ENCODE measurements at regions not wholly inside any gene's neighbourhood (a gene's known extent, or its start where the extent isn't known, plus 50 kb on each side); places are given as distances from the start of the nearest gene placed in this dataset.
"Not testable (repeated sequence)": the region's sequence is repeated elsewhere in the genome, so short reads cannot be mapped to it uniquely, and the experiment has no call there.

DNA sequence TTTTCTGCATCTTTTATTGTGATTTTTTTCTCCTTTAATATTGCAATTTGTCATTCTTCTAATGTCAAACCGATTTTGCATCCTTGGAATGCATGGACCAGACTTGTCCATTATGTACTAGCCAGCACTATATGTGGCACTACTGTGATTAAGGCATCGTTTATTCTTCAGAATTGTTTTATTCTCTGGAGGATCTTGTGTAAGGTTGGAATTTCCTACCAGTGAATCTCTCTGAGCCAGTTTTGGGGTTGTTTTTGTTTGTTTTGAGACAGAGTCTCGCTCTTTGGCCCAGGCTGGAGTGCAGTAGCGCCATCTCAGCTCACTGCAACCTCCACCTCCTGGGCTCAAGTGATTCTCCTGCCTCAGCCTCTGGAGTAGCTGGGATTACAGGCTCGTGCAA lies 58.5 kb downstream of the IGLL5 start:
- DNase-seq (ENCODE audit: low spot score): no peak

- DNase-seq (ENCODE audit: low spot score): no peak
These were observed 61.3 kb downstream of the IGLL5 start for GRCh38 chr22:22948651-22949571.

GRCh38 chr22:22949953-22950352 lies 62.3 kb downstream of the IGLL5 start:
- DNase-seq (ENCODE audit: low spot score): no peak

DNA sequence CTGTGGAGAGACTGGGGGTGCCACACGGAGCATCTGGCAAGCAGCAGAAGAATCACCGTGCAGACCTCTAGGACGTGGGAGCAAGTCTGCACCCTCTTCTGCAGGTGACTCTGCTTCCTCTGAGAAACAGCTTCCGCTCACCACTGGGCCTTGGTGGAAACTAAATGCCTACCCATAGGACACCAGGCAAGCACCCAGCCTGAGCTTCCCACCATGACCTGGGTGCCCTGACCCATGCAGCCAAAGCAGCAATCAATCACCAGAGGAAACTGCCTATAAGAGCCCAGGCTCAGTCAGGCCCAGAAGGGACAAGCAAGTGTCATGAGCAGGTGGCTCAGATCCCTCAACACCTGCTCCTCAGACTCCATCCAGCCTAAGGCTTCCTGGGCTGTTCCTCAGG lies 63.4 kb downstream of the IGLL5 start:
- no peak for DNase-seq (ENCODE audit: low spot score)

DNA sequence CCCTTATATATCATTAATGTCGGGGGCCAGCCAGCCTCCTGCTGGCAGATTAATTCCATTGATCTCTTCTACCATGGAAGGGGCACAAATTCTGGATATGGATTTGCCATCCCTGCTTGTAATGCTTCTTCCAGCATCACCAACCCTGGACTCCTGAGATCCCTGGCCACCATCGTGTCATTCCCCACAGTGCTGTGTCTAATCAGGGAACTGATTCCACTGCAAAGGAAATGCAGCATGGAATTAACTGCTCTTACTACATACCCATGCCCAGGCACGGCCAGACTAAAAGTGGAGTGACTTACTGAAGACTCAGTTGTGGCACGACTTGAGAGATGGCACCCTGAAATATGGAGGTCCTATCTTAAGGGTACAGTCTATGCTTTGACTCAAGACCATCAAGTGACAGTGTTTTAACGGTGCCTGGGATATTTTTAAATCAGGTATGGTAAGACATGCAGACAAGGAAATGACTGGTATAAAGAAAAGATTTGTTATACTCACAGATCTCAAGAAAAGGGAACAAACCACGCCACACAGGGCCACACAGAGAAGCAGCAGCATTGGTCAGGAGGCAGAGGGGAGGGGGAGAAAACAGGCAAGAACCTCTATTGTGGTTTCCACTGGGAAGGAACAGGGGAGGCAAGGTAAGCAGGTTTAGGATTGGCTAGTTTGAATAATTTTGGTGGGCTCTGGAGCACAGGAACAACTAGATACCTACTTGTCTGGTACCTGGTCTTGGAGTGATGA lies 65.1 kb downstream of the IGLL5 start:
- DNase-seq (ENCODE audit: low spot score): no peak

DNA sequence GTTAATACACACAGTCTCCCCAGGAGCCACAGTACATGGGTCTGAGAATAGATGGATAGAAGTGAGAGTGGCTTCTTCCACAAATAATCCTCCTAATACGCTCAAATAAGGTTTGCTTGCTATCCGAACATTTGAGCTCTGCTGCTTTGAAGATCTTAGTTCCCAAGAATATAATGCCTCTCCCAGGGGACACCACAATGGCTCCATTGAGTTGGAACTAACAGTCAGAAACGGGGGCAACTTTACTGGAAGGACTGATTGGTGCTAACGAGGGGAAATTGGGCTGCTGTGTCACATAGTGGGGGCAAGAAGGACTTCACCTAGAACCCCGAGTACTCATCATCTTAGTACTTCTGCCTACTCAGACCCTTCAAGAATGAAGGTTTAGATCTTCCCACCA lies 66.2 kb downstream of the IGLL5 start:
- no peak for DNase-seq (ENCODE audit: low spot score)

GRCh38 chr22:22954656-22955055 lies 67.0 kb downstream of the IGLL5 start:
- no peak for DNase-seq (ENCODE audit: low spot score)

DNA sequence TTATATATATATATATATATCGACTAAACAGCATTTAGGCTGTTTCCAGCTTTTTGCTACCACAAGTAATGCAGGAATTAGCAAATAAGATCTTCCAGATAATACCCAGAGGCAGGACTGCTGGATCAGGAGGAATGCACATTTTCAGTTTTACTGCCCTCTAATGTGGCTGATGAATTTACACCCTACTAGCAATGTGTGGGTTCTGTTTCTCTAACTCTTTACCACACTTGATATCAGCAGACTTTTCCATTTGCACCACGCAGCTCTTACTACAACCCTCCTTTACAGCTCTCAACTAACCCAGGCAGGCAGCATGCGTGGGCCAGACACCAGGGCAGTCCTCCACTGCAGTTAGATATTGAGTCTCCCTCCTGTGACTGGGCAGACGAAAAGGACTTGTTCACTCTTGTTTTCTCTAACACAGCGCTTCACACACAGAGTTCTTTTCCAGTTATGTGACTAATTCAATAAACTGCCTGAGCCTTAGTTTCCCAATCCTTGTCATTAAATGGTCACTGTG lies 67.7 kb downstream of the IGLL5 start:
- no peak for DNase-seq (ENCODE audit: low spot score)

DNA sequence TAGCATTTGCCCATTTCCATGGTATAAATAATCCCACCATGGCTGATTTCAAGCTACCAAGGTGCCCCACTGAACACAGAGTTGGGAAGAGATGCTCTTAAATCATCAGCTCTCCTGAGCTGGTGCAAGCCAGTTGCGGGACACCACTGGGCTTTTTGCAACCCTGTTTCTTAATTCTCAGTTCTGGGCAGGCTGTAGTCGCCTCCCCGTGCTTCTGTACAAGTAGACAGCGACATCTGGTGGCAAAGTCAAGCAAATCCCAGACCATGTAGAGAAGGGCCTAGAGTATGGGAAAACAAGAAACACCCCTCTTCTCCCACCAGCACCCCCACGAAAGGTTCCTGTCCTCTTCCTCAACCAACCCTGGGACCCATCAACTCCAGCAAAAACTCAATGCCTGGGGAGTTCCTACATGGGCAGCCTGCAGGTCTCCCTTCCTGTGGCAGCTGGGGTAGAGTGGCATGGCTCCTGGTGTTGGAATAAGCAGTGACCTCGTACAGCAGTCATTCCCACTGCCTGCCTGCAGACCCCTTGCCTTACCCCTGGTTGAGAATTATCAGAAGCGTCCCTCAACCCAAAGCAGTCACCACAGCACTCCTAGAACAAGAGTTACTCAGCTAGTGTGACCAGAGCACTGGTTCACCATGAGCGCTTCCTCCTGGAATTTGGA lies 68.4 kb downstream of the IGLL5 start:
- DNase-seq (ENCODE audit: low spot score): peak; percentile 88

DNA sequence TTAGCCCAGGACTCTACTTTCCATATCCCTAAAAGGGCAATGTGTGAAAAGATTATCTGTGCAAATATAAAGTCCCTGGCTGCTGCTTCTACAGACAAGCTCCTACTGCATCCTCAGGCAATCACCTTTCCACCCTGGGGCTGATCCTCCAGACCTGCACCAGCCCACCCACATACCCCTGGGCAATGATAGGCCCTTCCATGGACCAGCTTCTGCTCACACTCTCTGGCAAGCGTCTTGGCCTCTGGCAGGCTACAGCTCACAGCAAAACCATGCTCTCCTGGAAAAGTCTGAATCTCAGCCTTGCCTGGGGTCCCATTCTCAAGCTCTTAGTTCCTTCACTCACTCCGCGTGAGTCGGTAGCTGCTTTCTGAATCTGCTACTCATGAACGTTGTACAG lies 69.5 kb downstream of the IGLL5 start:
- no peak for DNase-seq (ENCODE audit: low spot score)

DNA sequence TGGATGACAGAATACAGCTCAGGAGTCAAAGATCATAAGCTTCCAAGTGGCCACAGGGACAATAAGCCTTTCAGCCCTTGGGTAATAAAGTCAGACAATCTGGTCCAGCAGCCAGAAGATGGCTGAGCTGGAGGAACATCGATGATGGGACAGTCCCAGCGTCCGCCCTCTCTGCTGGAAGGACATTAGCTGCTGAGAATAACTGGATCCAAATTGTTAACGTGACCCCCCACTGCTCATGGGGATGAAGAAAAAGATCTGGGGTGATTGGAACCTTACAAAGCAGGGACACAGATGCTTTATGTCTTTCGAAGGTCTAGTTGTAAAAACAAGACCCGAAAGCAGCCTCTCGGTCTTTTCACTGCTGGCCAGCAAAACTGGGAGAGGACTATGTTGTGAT lies 71.0 kb downstream of the IGLL5 start:
- no peak for DNase-seq (ENCODE audit: low spot score)

- DNase-seq (ENCODE audit: low spot score): peak; percentile 92
These were observed 71.7 kb downstream of the IGLL5 start for GRCh38 chr22:22959147-22959827.

GRCh38 chr22:22960307-22960706 lies 72.7 kb downstream of the IGLL5 start:
- no peak for DNase-seq (ENCODE audit: low spot score)

- no peak for DNase-seq (ENCODE audit: low spot score)
These were observed 74.0 kb downstream of the IGLL5 start for GRCh38 chr22:22961574-22961973.

DNA sequence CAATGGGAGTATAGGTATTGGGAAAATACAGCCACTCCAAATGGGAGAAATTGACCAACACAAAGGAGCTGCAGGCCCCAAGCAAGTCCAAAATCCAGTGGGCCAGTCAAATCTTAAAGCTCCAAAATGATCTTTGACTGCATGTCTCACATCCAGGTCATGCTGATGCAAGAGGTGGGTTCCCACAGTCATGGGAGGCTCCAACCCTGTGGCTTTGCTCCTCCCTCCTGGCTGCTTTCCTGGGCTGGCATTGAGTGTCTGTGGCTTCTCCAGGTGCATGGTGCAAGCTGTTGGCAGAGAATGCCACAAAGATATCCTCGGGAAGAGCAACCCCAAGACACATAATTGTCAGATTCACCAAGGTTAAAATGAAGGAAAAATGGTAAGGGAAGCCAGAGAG lies 80.8 kb downstream of the IGLL5 start:
- DNase-seq (ENCODE audit: low spot score): no peak

DNA sequence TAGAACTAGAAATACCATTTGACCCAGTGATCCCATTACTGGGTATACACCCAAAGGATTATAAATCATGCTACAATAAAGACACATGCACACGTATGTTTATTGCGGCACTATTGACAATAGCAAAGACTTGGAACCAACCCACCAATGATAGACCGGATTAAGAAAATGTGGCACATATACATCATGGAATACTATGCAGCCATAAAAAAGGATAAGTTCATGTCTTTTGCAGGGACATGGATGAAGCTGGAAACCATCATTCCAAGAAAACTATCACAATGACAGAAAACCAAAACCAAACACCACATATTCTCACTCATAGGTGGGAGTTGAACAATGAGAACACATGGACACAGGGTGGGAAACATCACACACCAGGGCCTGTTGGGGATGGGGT lies 85.0 kb downstream of the IGLL5 start:
- not testable (repeated sequence) for DNase-seq (ENCODE audit: low spot score)

DNA sequence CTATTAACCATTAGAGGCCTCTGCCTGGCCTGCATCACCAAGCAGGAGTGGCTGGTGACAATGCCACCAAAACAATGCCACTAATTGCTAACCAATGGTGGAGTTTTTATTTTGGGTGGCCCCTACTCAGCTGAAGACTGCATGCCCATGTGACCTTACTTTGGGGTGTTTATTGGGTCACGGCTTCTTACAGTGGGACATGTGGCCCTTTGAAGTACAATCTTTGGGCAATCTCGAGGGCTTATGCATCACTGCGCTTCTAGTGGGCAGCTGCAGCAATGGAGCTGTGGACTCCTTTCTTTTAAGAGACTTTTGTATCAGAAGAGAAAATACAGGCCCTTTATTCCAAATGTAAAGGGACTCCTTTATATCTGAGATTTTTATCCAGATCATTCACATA lies 85.7 kb downstream of the IGLL5 start:
- no peak for DNase-seq (ENCODE audit: low spot score)

DNA sequence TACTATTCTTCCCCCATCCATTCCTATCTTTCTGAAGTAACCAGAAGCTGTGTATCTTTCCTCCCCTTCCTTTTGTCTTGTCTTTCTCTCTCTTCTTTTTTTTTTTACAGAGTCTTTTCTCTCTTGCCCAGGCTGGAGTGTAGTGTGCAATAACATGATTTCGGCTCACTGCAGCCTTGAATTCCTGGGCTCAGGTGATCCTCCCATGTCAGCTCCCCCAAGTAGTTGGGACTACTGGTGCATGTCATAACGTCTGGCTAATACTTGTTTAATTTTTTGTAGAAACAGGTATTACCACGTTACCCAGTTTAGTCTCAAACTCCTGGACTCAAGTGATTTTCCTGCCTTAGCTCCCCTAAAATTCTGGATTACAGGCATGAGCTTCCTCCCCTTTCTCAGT lies 86.5 kb downstream of the IGLL5 start:
- no peak for DNase-seq (ENCODE audit: low spot score)

DNA sequence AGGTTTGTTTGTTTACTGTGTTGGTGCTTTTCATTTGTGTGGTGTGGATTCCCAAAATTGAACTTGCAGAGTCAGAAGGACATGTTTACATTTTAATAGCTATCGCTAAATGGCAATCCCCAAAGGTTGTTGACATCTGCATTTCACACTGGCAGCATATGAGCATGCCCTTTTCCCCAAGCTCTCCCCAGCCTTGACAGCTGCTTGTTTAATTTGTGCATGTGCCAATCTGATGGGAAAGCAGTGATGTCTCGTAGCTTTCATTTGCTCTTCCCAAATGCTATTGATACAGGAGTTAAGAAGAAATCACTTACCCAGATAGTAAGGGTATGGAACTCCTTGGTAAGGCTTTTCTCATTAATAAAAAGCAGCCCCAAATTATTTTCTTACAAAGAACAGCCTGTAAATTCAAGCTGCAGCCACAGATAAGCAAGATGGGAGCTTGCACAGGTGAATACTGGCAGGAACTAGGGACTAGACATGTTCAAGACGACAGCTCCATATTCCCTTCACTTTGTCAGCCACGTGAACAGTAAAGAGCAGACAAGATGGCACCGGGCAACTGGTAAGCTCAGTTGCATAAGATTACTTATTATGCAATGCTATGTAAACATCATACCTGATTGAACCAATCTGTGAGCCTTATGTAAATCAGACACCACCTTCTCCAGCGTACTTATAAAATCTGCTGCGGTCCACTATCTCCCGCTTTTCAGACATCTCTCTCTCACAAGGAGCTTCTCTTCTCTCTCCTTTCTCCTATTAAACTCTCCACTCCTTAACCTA lies 87.4 kb downstream of the IGLL5 start:
- DNase-seq (ENCODE audit: low spot score): no peak

GRCh38 chr22:22976033-22976922 lies 88.7 kb downstream of the IGLL5 start:
- no peak for DNase-seq (ENCODE audit: low spot score)

Data from Ammon's horn (tissue), 1 donor.